Endothelial cell of umbilical vein (primary cell): ENCODE measurements at regions not wholly inside any gene's neighbourhood (a gene's known extent, or its start where the extent isn't known, plus 50 kb on each side); places are given as distances from the start of the nearest gene placed in this dataset.

Experiments used
- BruUV-seq: library from RNA; stranded (reverse); fragments of 400-500 nt; replicated peaks from 2 replicates; lab custom pipeline; 2021; lab: Mats Ljungman, UMichigan
- CTCF ChIA-PET: fragments of 300-600, 350-600 bp; sonication (Branson Sonifier 250); formaldehyde crosslinking; loops from one replicate; lab custom pipeline; 2021; ENCODE audit warnings: antibody characterized with exemption, inconsistent platforms; lab: Charles Lee
- POLR2A ChIA-PET: fragments of 300-600, 350-600 bp; sonication (Branson Sonifier 250); formaldehyde crosslinking; loops from one replicate; lab custom pipeline; 2021; ENCODE audit warnings: antibody characterized with exemption, inconsistent platforms; lab: Charles Lee
- DNase-seq: peaks from one replicate; pipeline ENCODE4 v3.0.0-alpha.2; 2011; ENCODE audit warnings: low read depth, low spot score
- FAIRE-seq: peaks from 2 replicates; lab custom pipeline; 2011; peaks lifted over from hg19 to GRCh38; lab: Jason Lieb, UNC
- H2AFZ ChIP-seq: 2 replicates; pipeline ENCODE4 v1.6.0; 2012; ENCODE audit warnings: low read depth, low read length, control low read depth, inconsistent platforms
- H3K27ac ChIP-seq: 2 replicates; pipeline ENCODE4 v1.5.1; 2011; ENCODE audit warnings: low read depth, mild to moderate bottlenecking, control low read depth, low read length, moderate library complexity; ENCODE audit not compliant: insufficient read depth
- H3K27me3 ChIP-seq, 2 experiments: 2 replicates each; pipeline versions ENCODE4 v1.6.0 to v1.6.1; 2011; ENCODE audit warnings: low read length in 2 of 2, mixed read lengths in 1 of 2; ENCODE audit not compliant: control insufficient read depth in 2 of 2, insufficient read depth in 2 of 2
- H3K36me3 ChIP-seq, 2 experiments: 2 replicates in 1 of 2; 3 replicates in 1 of 2; pipeline ENCODE4 v1.5.1; 2011; ENCODE audit warnings: low read length in 2 of 2, mild to moderate bottlenecking in 1 of 2, moderate library complexity in 1 of 2; ENCODE audit not compliant: control insufficient read depth in 2 of 2, insufficient read depth in 2 of 2; ENCODE audit errors: extremely low read depth in 1 of 2
- H3K4me1 ChIP-seq: 3 replicates; pipeline ENCODE4 v1.5.1; 2011; ENCODE audit warnings: mild to moderate bottlenecking, low read length; ENCODE audit not compliant: control insufficient read depth, insufficient read depth; ENCODE audit errors: extremely low read depth
- H3K4me2 ChIP-seq: 2 replicates; pipeline ENCODE4 v1.6.1; 2011; ENCODE audit warnings: low read length, control low read depth, mixed read lengths; ENCODE audit not compliant: insufficient read depth
- H3K4me3 ChIP-seq, 3 experiments: fragments of 200-600 bp in 1 of 3; sonication (generic), shearing (Covaris generic) in 1 of 3; replicated peaks in 1 of 3; 2 replicates each; pipeline ENCODE4 v1.5.1; 2011 to 2016; ENCODE audit warnings: control low read depth in 3 of 3, low read length in 3 of 3, mild to moderate bottlenecking in 2 of 3, inconsistent platforms in 1 of 3, low read depth in 1 of 3, moderate library complexity in 1 of 3; ENCODE audit not compliant: insufficient read depth in 1 of 3
- H3K79me2 ChIP-seq: 2 replicates; pipeline ENCODE4 v1.6.0; 2012; ENCODE audit warnings: low read length, inconsistent platforms; ENCODE audit not compliant: control insufficient read depth, insufficient read depth
- H3K9ac ChIP-seq: replicated peaks from 2 replicates; pipeline ENCODE3; 2011; ENCODE audit warnings: low read length, control low read depth; ENCODE audit not compliant: insufficient read depth; ENCODE audit errors: extremely low read depth
- H3K9me1 ChIP-seq: replicated peaks from 3 replicates; pipeline ENCODE4 v1.6.0; 2011; ENCODE audit warnings: mild to moderate bottlenecking, low read length; ENCODE audit not compliant: control insufficient read depth, insufficient read depth; ENCODE audit errors: extremely low read depth
- H3K9me3 ChIP-seq: replicated peaks from 2 replicates; pipeline ENCODE4 v1.5.1; 2012; ENCODE audit warnings: low read length, inconsistent platforms; ENCODE audit not compliant: control insufficient read depth, insufficient read depth
- H4K20me1 ChIP-seq: replicated peaks from 2 replicates; pipeline ENCODE3; 2011; ENCODE audit warnings: mild to moderate bottlenecking, low read length; ENCODE audit not compliant: control insufficient read depth, insufficient read depth; ENCODE audit errors: extremely low read depth
- POLR2A ChIP-seq: IDR thresholded peaks from 2 replicates; pipeline ENCODE4 v1.6.1; 2012; ENCODE audit warnings: low read depth, mild to moderate bottlenecking, control low read depth, low read length
- POLR2AphosphoS5 ChIP-seq: IDR thresholded peaks from 2 replicates; pipeline ENCODE4 v1.6.1; 2012; ENCODE audit warnings: low read depth, mild to moderate bottlenecking, control low read depth, low read length, moderate library complexity; ENCODE audit not compliant: insufficient read depth
- dilution Hi-C: fragments of 300-500 bp; cut with MboI; formaldehyde crosslinking; loops from one replicate; pipeline ENCODE4 v1.15.0; 2019; ENCODE audit warnings: low sequenced_read_pairs; ENCODE audit not compliant: extremely low pct_ligation_motif_present
- intact Hi-C: fragments of 100-400 bp; cut with micrococcal nuclease; formaldehyde crosslinking; loops from one replicate; pipeline ENCODE4 v1.10.0; 2022
- TF ChIP-seq, protein P1 (sequence below), 2 donors: IDR thresholded peaks; 1 replicate in 1 of 2; 2 replicates in 1 of 2; pipeline ENCODE4 v1.5.1; 2011; ENCODE audit warnings: low read length in 2 of 2, mild to moderate bottlenecking in 2 of 2, moderate library complexity in 2 of 2, control low read depth in 1 of 2, inconsistent platforms in 1 of 2, low read depth in 1 of 2; ENCODE audit not compliant: insufficient read depth in 1 of 2; ENCODE audit errors: extremely low read depth in 1 of 2
- TF ChIP-seq, protein P2 (sequence below): IDR thresholded peaks from 2 replicates; pipeline ENCODE4 v1.6.1; 2011; ENCODE audit not compliant: insufficient read depth, insufficient read length

DNA sequence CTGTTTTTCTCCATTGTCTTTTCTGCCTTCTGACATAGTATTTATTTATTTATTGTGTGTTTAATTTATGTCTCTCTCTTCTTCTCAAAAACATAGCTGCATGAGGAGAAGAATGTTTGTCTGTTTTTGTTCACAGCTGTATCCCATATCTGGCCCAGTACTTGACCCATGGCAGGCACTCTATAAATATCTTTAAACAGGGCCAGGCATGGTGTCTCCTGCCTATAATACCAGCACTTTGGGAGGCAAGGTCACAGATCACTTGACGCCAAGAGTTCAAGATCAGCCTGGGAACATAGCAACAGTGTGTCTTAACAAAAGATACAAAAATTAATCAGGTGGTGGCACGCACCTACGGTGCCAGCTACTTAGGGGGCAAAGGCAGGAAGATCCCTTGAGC is 361.3 kb upstream of the KLHL29 start:
- H3K4me1 ChIP-seq, result no peaks in the 10 kb centered on the region
- H3K9me3 ChIP-seq, result peaks cover 10% of the 10 kb centered on the region
- no peak overlapping the region for H3K27ac ChIP-seq
- no peak overlapping the region for H2AFZ ChIP-seq
- H3K9me1 ChIP-seq, result no peaks in the 10 kb centered on the region
- DNase-seq, result no peak
- FAIRE-seq, result no peak
- intact Hi-C loops (no loop called here), dilution Hi-C loops (no loop called here)
- H3K4me3 ChIP-seq, result no peak overlapping the region
- H3K9ac ChIP-seq, result no peak overlapping the region
- ChIA-PET POLR2A (no interaction called here), CTCF (no interaction called here)
- H3K4me2 ChIP-seq, result no peak overlapping the region
- H4K20me1 ChIP-seq, result no peaks in the 10 kb centered on the region
- H3K79me2 ChIP-seq, result no peaks in the 10 kb centered on the region
- no peaks in the 10 kb centered on the region for H3K36me3 ChIP-seq
- no TSS peak for BruUV-seq
- no peaks in the 10 kb centered on the region for H3K27me3 ChIP-seq
- TF ChIP-seq POLR2AphosphoS5 (no peak), POLR2A (no peak)

DNA sequence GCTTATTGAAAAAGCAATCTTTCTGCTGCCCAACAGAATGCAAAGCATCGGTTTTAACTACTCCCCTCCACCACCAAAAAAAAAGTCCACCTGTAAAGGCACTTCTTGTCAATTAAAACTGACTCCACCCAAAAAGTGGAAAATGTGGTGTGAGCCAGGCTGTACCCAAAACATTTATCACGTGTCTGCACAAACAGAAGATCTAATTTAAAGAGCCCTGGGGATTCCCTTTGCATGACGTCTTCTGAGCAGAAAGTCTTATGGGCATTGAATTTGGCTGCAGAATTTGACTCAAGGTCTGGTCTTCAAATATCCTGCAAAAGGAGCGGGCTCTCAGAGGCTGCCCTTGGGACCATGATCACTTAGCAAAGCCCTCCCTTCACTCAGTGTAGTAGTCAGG is 358.3 kb upstream of the KLHL29 start:
- TF ChIP-seq, protein P1, sequence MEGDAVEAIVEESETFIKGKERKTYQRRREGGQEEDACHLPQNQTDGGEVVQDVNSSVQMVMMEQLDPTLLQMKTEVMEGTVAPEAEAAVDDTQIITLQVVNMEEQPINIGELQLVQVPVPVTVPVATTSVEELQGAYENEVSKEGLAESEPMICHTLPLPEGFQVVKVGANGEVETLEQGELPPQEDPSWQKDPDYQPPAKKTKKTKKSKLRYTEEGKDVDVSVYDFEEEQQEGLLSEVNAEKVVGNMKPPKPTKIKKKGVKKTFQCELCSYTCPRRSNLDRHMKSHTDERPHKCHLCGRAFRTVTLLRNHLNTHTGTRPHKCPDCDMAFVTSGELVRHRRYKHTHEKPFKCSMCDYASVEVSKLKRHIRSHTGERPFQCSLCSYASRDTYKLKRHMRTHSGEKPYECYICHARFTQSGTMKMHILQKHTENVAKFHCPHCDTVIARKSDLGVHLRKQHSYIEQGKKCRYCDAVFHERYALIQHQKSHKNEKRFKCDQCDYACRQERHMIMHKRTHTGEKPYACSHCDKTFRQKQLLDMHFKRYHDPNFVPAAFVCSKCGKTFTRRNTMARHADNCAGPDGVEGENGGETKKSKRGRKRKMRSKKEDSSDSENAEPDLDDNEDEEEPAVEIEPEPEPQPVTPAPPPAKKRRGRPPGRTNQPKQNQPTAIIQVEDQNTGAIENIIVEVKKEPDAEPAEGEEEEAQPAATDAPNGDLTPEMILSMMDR (IDR thresholded peaks at IDR 0.05; ENCODE audit: extremely low read depth in 1 of 2, insufficient read depth in 1 of 2, low read depth in 1 of 2, low read length in 2 of 2), result no peak
- TF ChIP-seq, protein P2, sequence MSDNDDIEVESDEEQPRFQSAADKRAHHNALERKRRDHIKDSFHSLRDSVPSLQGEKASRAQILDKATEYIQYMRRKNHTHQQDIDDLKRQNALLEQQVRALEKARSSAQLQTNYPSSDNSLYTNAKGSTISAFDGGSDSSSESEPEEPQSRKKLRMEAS, result no peak
- TF ChIP-seq POLR2A, result no peak
- TF ChIP-seq POLR2AphosphoS5, result no peak
- Histone ChIP-seq H3K4me3 (no peak overlapping the region), H2AFZ (no peak overlapping the region), H3K36me3 (no peaks in the 10 kb centered on the region), H3K4me2 (no peak overlapping the region), H4K20me1 (no peaks in the 10 kb centered on the region), H3K4me1 (no peaks in the 10 kb centered on the region), H3K27ac (no peak overlapping the region), H3K9me3 (peaks cover 7% of the 10 kb centered on the region), H3K9ac (no peak overlapping the region), H3K27me3 (no peaks in the 10 kb centered on the region), H3K9me1 (no peaks in the 10 kb centered on the region), H3K79me2 (no peaks in the 10 kb centered on the region)
- FAIRE-seq (no peak), DNase-seq (no peak)
- intact Hi-C loops (no loop called here), dilution Hi-C loops (no loop called here)
- BruUV-seq, result no TSS peak
- CTCF ChIA-PET, result no interaction called here
- POLR2A ChIA-PET, result no interaction called here
